ENCODE measurements at regions not wholly inside any gene's neighbourhood (a gene's known extent, or its start where the extent isn't known, plus 50 kb on each side); places are given as distances from the start of the nearest gene placed in this dataset.

GRCh38 chr7:17019106-17019505 lies 137.3 kb upstream of the AGR3 start:
- TF ChIP-seq CTCF (IDR thresholded peaks at IDR 0.05): no peak
- TF ChIP-seq POLR2A (IDR thresholded peaks at IDR 0.05): no peak
